B cell (primary cell): ENCODE measurements at regions not wholly inside any gene's neighbourhood (a gene's known extent, or its start where the extent isn't known, plus 50 kb on each side); places are given as distances from the start of the nearest gene placed in this dataset.
"Not testable (repeated sequence)": the region's sequence is repeated elsewhere in the genome, so short reads cannot be mapped to it uniquely, and the experiment has no call there.

ENCODE experiments used
- ATAC-seq: fragments of 200-7000 bp; cut with Tn5 transposase; one replicate; pipeline ENCODE4 v1.10.0; 2021; ENCODE audit warnings: low read depth, mild to moderate bottlenecking, moderate number of reproducible peaks, moderate library complexity
- CTCF ChIA-PET: fragments of 350-600 bp; sonication (Branson Sonifier 250); formaldehyde crosslinking; loops from one replicate; lab custom pipeline; 2021; ENCODE audit warnings: antibody characterized with exemption, inconsistent platforms; lab: Charles Lee
- POLR2A ChIA-PET: fragments of 350-600 bp; sonication (Branson Sonifier 250); formaldehyde crosslinking; loops from one replicate; lab custom pipeline; 2021; ENCODE audit warnings: antibody characterized with exemption; lab: Charles Lee
- DNase-seq: peaks from one replicate; pipeline ENCODE4 v3.0.0; 2013
- H2AFZ ChIP-seq: 2 replicates; pipeline ENCODE4 v1.6.1; 2012; ENCODE audit warnings: mild to moderate bottlenecking, low read depth, low read length; ENCODE audit not compliant: insufficient read depth, poor library complexity, severe bottlenecking
- H3K27ac ChIP-seq, 2 donors: 1 replicate in 1 of 2; 2 replicates in 1 of 2; pipeline ENCODE4 v1.5.1; 2012 to 2013; ENCODE audit warnings: low read length in 2 of 2, mild to moderate bottlenecking in 2 of 2, moderate library complexity in 1 of 2
- H3K27me3 ChIP-seq, 4 experiments: fragments of 200-600 bp in 1 of 4; sonication (generic) in 1 of 4; replicated peaks in 1 of 4; 1 replicate in 2 of 4; 2 replicates in 2 of 4; pipeline versions ENCODE4 v1.6.1 to v1.7.0; 2013 to 2016; ENCODE audit warnings: low read length in 3 of 4, mild to moderate bottlenecking in 2 of 4, mixed read lengths in 1 of 4, moderate library complexity in 1 of 4; ENCODE audit not compliant: insufficient read depth in 4 of 4, control insufficient read depth in 3 of 4; ENCODE audit errors: control extremely low read depth in 1 of 4
- H3K36me3 ChIP-seq, 2 experiments: replicated peaks in 1 of 2; 1 replicate in 1 of 2; 2 replicates in 1 of 2; pipeline versions ENCODE4 v1.6.1 to v1.7.1; 2013; ENCODE audit warnings: low read length in 1 of 2; ENCODE audit not compliant: insufficient read depth in 2 of 2, control insufficient read depth in 1 of 2; ENCODE audit errors: control extremely low read depth in 1 of 2, extremely low read depth in 1 of 2
- H3K4me1 ChIP-seq, 2 donors: fragments of 200-600 bp in 1 of 2; sonication (generic) in 1 of 2; 1 replicate in 1 of 2; 2 replicates in 1 of 2; pipeline versions ENCODE4 v1.5.1 to v1.6.1; 2013 to 2017; ENCODE audit warnings: low read length in 2 of 2; ENCODE audit not compliant: control insufficient read depth in 2 of 2, insufficient read depth in 2 of 2
- H3K4me2 ChIP-seq: replicated peaks from 2 replicates; pipeline ENCODE3; 2012; ENCODE audit warnings: mild to moderate bottlenecking, low read depth, low read length; ENCODE audit not compliant: poor library complexity, severe bottlenecking
- H3K4me3 ChIP-seq, 5 experiments: fragments of 200-600 bp in 1 of 5; sonication (generic) in 1 of 5; 1 replicate in 3 of 5; 2 replicates in 2 of 5; pipeline versions ENCODE4 v1.5.1 to v1.7.0; 2011 to 2016; ENCODE audit warnings: low read length in 4 of 5, mild to moderate bottlenecking in 4 of 5, low read depth in 2 of 5, control low read depth in 1 of 5, moderate library complexity in 1 of 5; ENCODE audit not compliant: insufficient read depth in 1 of 5; ENCODE audit errors: control extremely low read depth in 1 of 5, extremely low read depth in 1 of 5
- H3K79me2 ChIP-seq: fragments of 200-600 bp; sonication (generic); one replicate; pipeline ENCODE4 v1.6.0; 2016; ENCODE audit warnings: low read length; ENCODE audit not compliant: control insufficient read depth, insufficient read depth
- H3K9ac ChIP-seq: fragments of 200-600 bp; sonication (generic); 2 replicates; pipeline ENCODE4 v1.6.1; 2017; ENCODE audit warnings: mild to moderate bottlenecking, low read length, moderate library complexity
- H3K9me3 ChIP-seq, 3 donors: one replicate each; pipeline versions ENCODE4 v1.6.1 to v1.7.1; 2013; ENCODE audit warnings: low read length in 2 of 3; ENCODE audit not compliant: control insufficient read depth in 2 of 3, insufficient read depth in 1 of 3; ENCODE audit errors: control extremely low read depth in 1 of 3
- H4K20me1 ChIP-seq: 2 replicates; pipeline ENCODE4 v1.6.0; 2012; ENCODE audit warnings: mild to moderate bottlenecking, low read length; ENCODE audit not compliant: insufficient read depth, control insufficient read depth, poor library complexity, severe bottlenecking
- H3K27ac Mint-ChIP-seq: one replicate; pipeline ENCODE4 v1.8.0; 2021; ENCODE audit warnings: mixed read lengths
- H3K27me3 Mint-ChIP-seq: one replicate; pipeline ENCODE4 v1.8.0; 2021; ENCODE audit warnings: mixed read lengths
- H3K4me1 Mint-ChIP-seq: one replicate; pipeline ENCODE4 v1.8.0; 2021; ENCODE audit warnings: mixed read lengths
- H3K4me3 Mint-ChIP-seq: one replicate; pipeline ENCODE4 v1.8.0; 2021; ENCODE audit warnings: mixed read lengths
- H3K9me3 Mint-ChIP-seq: one replicate; pipeline ENCODE4 v1.8.0; 2022; ENCODE audit warnings: mixed read lengths; ENCODE audit not compliant: insufficient read depth
- CTCF ChIP-seq: fragments of 200-600 bp; IDR thresholded peaks from one replicate; pipeline ENCODE4 v1.8.0; 2022; ENCODE audit warnings: antibody characterized with exemption, mild to moderate bottlenecking
- EZH2 ChIP-seq: IDR thresholded peaks from 2 replicates; pipeline ENCODE4 v1.6.1; 2012; ENCODE audit warnings: borderline replicate concordance, low read depth, mild to moderate bottlenecking, moderate library complexity, low read length; ENCODE audit not compliant: insufficient read depth, poor library complexity, severe bottlenecking
- WGBS: methylation state at CpG from one replicate; pipeline ENCODE4 v1.1.5; 2013; ENCODE audit warnings: missing lambda C conversion rate; ENCODE audit not compliant: insufficient coverage; 5-methylcytosine and 5-hydroxymethylcytosine counted together
- intact Hi-C: fragments of 100-400 bp; cut with micrococcal nuclease; formaldehyde crosslinking; loops from one replicate; pipeline ENCODE4 v1.10.0; 2022

- ChIA-PET CTCF (no interaction called here), POLR2A (no interaction called here)
- Mint-ChIP-seq H3K27ac (no peak overlapping the region), H3K4me1 (no peaks in the 10 kb centered on the region), H3K27me3 (peaks cover 11% of the 10 kb centered on the region), H3K4me3 (no peak overlapping the region), H3K9me3 (no peaks in the 10 kb centered on the region)
- no peaks in the 10 kb centered on the region for H3K4me1 ChIP-seq
- H4K20me1 ChIP-seq = no peaks in the 10 kb centered on the region
- WGBS = 93% methylated on average over 3 of the region's 6 CpGs
- no peak overlapping the region for H3K27ac ChIP-seq
- intact Hi-C loops = no loop called here
- no peak overlapping the region for H3K9ac ChIP-seq
- no peak for ATAC-seq
- no peaks in the 10 kb centered on the region for H3K27me3 ChIP-seq
- H3K4me3 ChIP-seq = no peak overlapping the region
- H3K9me3 ChIP-seq = no peaks in the 10 kb centered on the region
- no peak overlapping the region for H2AFZ ChIP-seq
- TF ChIP-seq CTCF = no peak
- TF ChIP-seq EZH2 = no peak
- H3K4me2 ChIP-seq = no peak overlapping the region
- no peaks in the 10 kb centered on the region for H3K36me3 ChIP-seq
- no peak for DNase-seq
- no peaks in the 10 kb centered on the region for H3K79me2 ChIP-seq
These were observed 69.3 kb upstream of the RASSF8 start for GRCh38 chr12:25889185-25889584.

GRCh38 chr12:25891095-25891494 lies 67.4 kb upstream of the RASSF8 start:
- H3K27me3 Mint-ChIP-seq, H3K9me3 Mint-ChIP-seq, H3K4me1 Mint-ChIP-seq, H2AFZ ChIP-seq, H3K36me3 ChIP-seq, H3K9me3 ChIP-seq, H3K27me3 ChIP-seq, H3K4me3 Mint-ChIP-seq, H3K79me2 ChIP-seq, POLR2A ChIA-PET, H3K27ac ChIP-seq, H3K4me1 ChIP-seq, H3K27ac Mint-ChIP-seq, CTCF ChIA-PET, H3K9ac ChIP-seq, DNase-seq, H3K4me2 ChIP-seq, H4K20me1 ChIP-seq, intact Hi-C loops, H3K4me3 ChIP-seq, ATAC-seq: not testable (repeated sequence)
- 69% methylated on average over 5 of the region's 6 CpGs for WGBS
